GF-D8 (cell line): ENCODE measurements at regions not wholly inside any gene's neighbourhood (a gene's known extent, or its start where the extent isn't known, plus 50 kb on each side); places are given as distances from the start of the nearest gene placed in this dataset.

Experiments used
- DNase-seq: peaks from one replicate; lab custom pipeline; 2025; lab: John Stamatoyannopoulos, UW

DNA sequence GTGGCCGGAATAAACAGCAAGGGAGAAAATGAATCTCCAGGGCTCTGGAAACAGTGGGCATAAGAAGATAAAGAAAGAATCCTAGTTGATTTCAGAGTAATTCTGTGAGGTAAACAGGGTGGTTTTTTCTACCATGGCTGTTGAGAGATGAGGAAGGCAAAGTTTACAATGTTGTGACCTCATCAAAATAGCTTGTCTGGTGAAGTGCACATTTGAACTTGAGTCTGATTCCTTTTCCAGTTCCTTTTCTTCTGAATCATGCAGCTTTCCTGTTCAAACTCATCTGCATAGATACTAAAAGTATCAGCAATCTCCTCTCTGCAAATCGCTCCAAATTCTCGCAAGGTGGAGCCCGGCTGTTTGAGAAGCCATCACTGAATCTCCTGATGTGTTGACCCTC, 161.7 kb downstream of the PLPP3 start:
- DNase-seq: no peak

GRCh38 chr1:56416495-56416894, 162.9 kb downstream of the PLPP3 start:
- no peak for DNase-seq

- DNase-seq: no peak
Measured at GRCh38 chr1:56415720-56416119, 163.6 kb downstream of the PLPP3 start.

GRCh38 chr1:56415258-56415657, 164.1 kb downstream of the PLPP3 start:
- no peak for DNase-seq

GRCh38 chr1:56414728-56415224, 164.6 kb downstream of the PLPP3 start:
- no peak for DNase-seq

GRCh38 chr1:56413671-56414199, 165.6 kb downstream of the PLPP3 start:
- DNase-seq: no peak

GRCh38 chr1:56411484-56412180, 167.7 kb downstream of the PLPP3 start:
- no peak for DNase-seq

DNA sequence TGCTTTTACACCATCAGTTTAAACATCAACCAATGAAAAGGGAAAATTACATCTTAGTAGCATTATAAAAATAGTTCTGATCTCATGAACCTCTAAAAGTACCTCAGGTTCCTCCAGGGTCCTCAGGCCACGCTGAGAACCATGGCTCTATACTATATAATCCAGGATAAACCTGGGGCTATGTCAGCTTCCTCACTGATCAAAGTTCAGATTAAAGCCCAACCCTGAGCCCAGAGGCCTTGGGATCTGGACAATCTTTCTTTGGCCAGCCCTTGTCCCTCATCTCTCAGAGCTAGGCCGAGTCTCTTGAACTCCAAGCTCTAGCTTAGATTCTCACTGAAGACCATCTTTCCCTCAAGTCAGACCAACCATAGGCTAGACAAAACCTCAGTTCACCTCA, 168.3 kb downstream of the PLPP3 start:
- DNase-seq: no peak

- no peak for DNase-seq
Measured at GRCh38 chr1:56410405-56410804, 169.0 kb downstream of the PLPP3 start.

DNA sequence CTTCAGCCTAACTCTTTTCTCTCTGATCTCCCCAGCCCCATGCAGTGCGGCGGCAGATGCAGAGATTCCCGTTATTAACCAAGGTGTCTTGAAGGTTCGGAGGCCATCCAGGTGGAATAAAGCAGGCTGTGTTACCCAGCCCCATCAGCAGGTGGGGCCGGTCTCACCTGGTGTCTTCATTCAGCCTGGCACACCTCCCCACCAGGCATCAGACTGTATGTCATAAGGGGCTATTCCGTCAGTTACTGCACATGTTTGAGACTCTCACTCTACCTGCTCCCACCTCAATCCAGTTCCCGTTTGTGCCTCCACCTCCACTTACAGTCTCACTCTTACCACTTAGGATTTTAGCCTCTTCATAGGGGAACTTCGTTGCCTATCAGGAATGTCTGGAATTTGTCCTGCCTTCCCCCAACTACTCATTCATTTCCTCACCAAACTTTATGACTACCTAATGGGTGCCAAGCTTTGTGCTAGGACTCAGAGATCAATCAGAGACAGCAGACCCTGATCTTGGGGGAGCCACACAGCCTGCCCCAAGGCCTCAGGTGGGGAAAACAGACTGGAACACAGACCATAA, 170.2 kb downstream of the PLPP3 start:
- no peak for DNase-seq

- no peak for DNase-seq
Measured at GRCh38 chr1:56406821-56407220, 172.5 kb downstream of the PLPP3 start.

GRCh38 chr1:56404561-56405030, 174.8 kb downstream of the PLPP3 start:
- DNase-seq: no peak

DNA sequence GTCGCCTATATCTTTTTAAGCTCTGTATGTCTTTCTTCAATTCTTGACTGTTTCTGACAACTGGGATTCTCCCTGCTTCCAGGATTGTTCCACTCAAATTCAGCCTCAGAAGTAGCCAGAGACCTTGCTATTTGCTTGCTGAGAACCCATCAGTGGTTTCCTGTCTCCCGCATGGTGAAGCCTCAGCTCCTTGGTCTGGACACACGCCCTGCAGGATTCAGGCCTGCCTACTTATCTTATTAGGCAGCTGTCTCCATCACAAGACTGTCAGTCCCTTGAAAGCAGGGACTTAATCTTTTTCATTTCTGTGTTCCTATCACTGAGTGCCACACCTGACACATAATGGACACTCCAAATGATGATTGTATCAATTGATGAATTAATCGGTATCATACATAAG, 175.3 kb downstream of the PLPP3 start:
- no peak for DNase-seq

DNA sequence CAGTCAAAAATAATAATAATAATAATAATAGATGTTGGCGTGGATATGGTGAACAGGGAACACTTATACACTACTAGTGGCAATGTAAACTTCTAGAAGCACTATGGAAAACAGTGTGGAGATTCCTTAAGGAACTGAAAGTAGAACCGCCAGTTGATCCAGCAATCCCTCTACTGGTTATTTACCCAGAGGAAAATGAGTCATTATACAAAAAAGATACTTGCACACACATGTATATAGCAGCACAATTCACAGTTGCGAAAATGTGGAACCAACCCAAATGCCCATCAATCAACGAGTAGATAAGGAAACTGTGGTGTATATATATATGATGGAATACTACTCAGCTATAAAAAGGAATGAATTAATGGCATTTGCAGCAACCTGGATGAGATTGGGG, 176.0 kb downstream of the PLPP3 start:
- DNase-seq: no peak

GRCh38 chr1:56401191-56401590, 178.2 kb downstream of the PLPP3 start:
- DNase-seq: no peak

DNA sequence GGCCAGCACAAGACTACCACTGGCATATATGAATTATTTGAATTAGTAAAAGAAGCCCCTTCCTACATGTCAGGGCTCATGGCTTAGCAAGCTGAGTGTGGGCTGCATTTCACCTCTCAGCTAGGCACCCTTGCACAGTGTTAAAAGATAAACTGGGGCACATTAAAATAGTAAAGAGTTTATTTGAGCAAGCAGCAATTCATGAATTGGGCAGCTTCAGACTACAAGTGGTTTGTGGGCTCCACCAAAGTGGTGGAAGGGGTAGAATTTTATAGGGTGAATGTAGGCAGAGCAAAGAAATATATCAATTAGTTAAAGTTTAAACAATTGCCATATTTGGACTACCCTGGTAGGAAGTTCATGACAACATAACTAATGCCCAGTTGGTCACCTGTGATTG, 178.8 kb downstream of the PLPP3 start:
- no peak for DNase-seq

GRCh38 chr1:56399795-56400194, 179.6 kb downstream of the PLPP3 start:
- no peak for DNase-seq

DNA sequence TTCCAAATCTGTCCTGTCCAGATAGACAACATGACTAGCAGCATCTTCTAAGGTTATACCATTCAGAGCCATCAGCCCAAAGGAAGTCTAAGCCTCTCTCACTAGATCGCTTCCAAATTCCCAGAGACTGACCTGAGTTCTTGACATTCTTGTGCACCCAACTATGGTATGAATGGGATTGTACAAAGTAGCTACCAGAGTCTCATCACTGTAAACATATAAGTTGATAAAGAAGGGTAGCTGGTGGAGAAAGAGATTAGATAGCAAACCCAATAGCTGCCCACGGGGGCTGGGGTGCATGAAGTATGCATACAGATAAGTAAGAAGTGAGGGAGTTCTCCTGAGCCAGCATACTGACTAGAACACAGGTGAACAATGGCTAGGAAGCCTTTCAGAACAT, 180.0 kb downstream of the PLPP3 start:
- DNase-seq: no peak

GRCh38 chr1:56397811-56398231, 181.5 kb downstream of the PLPP3 start:
- no peak for DNase-seq

DNA sequence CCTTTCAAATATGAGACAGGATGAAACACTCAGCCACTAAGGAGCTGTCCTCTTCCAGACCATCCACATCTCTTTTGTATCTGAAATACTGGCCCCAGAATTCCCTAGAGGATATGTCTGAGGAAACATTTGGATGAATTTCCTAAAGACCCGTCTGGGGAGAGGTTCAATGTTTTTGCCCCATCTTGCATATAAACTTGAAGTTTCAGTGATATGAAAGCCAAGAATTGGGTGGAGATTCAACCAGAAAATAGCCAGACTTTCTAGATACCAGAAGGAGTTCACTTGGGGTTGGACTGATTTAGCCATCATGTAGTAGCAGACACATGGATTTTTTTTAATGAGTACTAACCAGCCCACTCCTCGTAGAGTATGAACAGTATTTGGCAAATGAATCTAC, 182.0 kb downstream of the PLPP3 start:
- DNase-seq: no peak

- DNase-seq: no peak
Measured at GRCh38 chr1:56396581-56396980, 182.8 kb downstream of the PLPP3 start.

GRCh38 chr1:56395776-56396175, 183.6 kb downstream of the PLPP3 start:
- DNase-seq: no peak

GRCh38 chr1:56394298-56394697, 185.1 kb downstream of the PLPP3 start:
- no peak for DNase-seq
